ENCODE measurements at regions not wholly inside any gene's neighbourhood (a gene's known extent, or its start where the extent isn't known, plus 50 kb on each side); places are given as distances from the start of the nearest gene placed in this dataset.

- H3K4me2 ChIP-seq: no peak overlapping the region
- no peak for TF ChIP-seq MXI1 (IDR thresholded peaks at IDR 0.05; ENCODE audit: low read depth, low read length)
- no peak for TF ChIP-seq FOXM1 (IDR thresholded peaks at IDR 0.05; ENCODE audit: low read depth)
- H3K9me3 ChIP-seq: no peaks in the 10 kb centered on the region
- CTCF ChIA-PET: no interaction called here
- H3K9me2 ChIP-seq: no peaks in the 10 kb centered on the region
- H3K4me3 ChIP-seq (ENCODE audit: low read depth in 2 of 2, low read length in 1 of 2): no peak overlapping the region
- H3K79me2 ChIP-seq (ENCODE audit: insufficient read depth): no peaks in the 10 kb centered on the region
- POLR2A ChIA-PET: no interaction called here
- H4K20me1 ChIP-seq (ENCODE audit: insufficient read depth): no peaks in the 10 kb centered on the region
- DNase-seq: no peak
- WGBS (ENCODE audit: low lambda C conversion rate): 0% methylated on average over 1 of the region's 1 CpG
- H3K36me3 ChIP-seq (replicated peaks in 1 of 2; ENCODE audit: control insufficient read depth in 1 of 2, insufficient read depth in 2 of 2, low read length in 1 of 2): no peaks in the 10 kb centered on the region
- no peak overlapping the region for H2AFZ ChIP-seq (ENCODE audit: low read depth)
- no peaks in the 10 kb centered on the region for H3K4me1 ChIP-seq (ENCODE audit: control insufficient read depth in 1 of 2, insufficient read depth in 2 of 2, low read depth in 1 of 2, low read length in 1 of 2)
- H3K27ac ChIP-seq (ENCODE audit: low read depth in 2 of 2, low read length in 1 of 2): no peak overlapping the region
- H3K27me3 ChIP-seq (ENCODE audit: insufficient read depth): no peaks in the 10 kb centered on the region
- H3F3A ChIP-seq (replicated peaks; ENCODE audit: insufficient read depth): no peaks in the 10 kb centered on the region
- no peak overlapping the region for H3K9ac ChIP-seq
Observed at GRCh38 chr4:134122903-134123302, 78.7 kb downstream of the PABPC4L start.

GRCh38 chr4:134117392-134118183 is 84.0 kb downstream of the PABPC4L start:
- H3K36me3 ChIP-seq (replicated peaks in 1 of 2; ENCODE audit: control insufficient read depth in 1 of 2, insufficient read depth in 2 of 2, low read length in 1 of 2): no peaks in the 10 kb centered on the region
- no peak overlapping the region for H3K27ac ChIP-seq (ENCODE audit: low read depth in 2 of 2, low read length in 1 of 2)
- WGBS (ENCODE audit: low lambda C conversion rate): 0% methylated on average over 2 of the region's 2 CpGs
- CTCF ChIA-PET: no interaction called here
- no peaks in the 10 kb centered on the region for H3K27me3 ChIP-seq (ENCODE audit: insufficient read depth)
- no peak overlapping the region for H3K4me2 ChIP-seq
- TF ChIP-seq MEF2A (IDR thresholded peaks at IDR 0.05; ENCODE audit: borderline replicate concordance, low read depth) (no peak), TCF12 (IDR thresholded peaks at IDR 0.05) (no peak), SMC3 (IDR thresholded peaks at IDR 0.05; ENCODE audit: low read depth, low read length) (no peak), FOSL2 (IDR thresholded peaks at IDR 0.05; ENCODE audit: borderline replicate concordance, low read depth) (no peak), CTCF (IDR thresholded peaks at IDR 0.05) (no peak), POLR2AphosphoS5 (IDR thresholded peaks at IDR 0.05; ENCODE audit: low read depth, low read length) (no peak), REST (IDR thresholded peaks at IDR 0.05; ENCODE audit: low read depth, low read length) (no peak), YY1 (IDR thresholded peaks at IDR 0.05; ENCODE audit: low read depth) (no peak)
- H3F3A ChIP-seq (replicated peaks; ENCODE audit: insufficient read depth): no peaks in the 10 kb centered on the region
- POLR2A ChIA-PET: no interaction called here
- H3K4me1 ChIP-seq (ENCODE audit: control insufficient read depth in 1 of 2, insufficient read depth in 2 of 2, low read depth in 1 of 2, low read length in 1 of 2): no peaks in the 10 kb centered on the region
- no peaks in the 10 kb centered on the region for H4K20me1 ChIP-seq (ENCODE audit: insufficient read depth)
- no peaks in the 10 kb centered on the region for H3K79me2 ChIP-seq (ENCODE audit: insufficient read depth)
- H3K9me2 ChIP-seq: no peaks in the 10 kb centered on the region
- no peak for DNase-seq
- no peak overlapping the region for H2AFZ ChIP-seq (ENCODE audit: low read depth)
- H3K9me3 ChIP-seq: no peaks in the 10 kb centered on the region
- H3K4me3 ChIP-seq (ENCODE audit: low read depth in 2 of 2, low read length in 1 of 2): no peak overlapping the region
- no peak overlapping the region for H3K9ac ChIP-seq
